HG02588 (cell line): ENCODE measurements at regions not wholly inside any gene's neighbourhood (a gene's known extent, or its start where the extent isn't known, plus 50 kb on each side); places are given as distances from the start of the nearest gene placed in this dataset.

ENCODE experiments used
- ATAC-seq: cut with Tn5 transposase; IDR thresholded peaks from one replicate; pipeline ENCODE4 v1.9.1; 2021; ENCODE audit warnings: mild to moderate bottlenecking, moderate library complexity; ENCODE audit not compliant: unreplicated experiment

DNA sequence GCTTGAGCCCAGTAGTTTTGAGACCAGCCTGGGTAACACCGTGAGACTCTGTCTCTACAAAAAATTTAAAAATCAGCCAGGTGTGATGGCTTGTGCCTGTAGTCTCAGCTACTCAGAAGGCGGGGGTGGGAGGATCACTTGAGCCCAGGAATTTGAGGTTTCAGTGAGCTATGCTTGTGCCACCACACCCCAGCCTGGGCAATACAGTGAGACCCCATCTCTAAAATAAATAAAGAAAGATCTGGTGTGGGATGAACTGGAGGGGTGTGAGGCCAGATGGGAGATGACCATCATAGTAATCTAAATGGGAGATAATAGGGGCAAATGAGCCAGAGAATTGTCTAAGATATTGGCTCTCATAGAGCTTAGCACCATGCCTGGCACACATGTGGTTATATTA is 60.1 kb upstream of the TRABD2B start:
- no peak for ATAC-seq

DNA sequence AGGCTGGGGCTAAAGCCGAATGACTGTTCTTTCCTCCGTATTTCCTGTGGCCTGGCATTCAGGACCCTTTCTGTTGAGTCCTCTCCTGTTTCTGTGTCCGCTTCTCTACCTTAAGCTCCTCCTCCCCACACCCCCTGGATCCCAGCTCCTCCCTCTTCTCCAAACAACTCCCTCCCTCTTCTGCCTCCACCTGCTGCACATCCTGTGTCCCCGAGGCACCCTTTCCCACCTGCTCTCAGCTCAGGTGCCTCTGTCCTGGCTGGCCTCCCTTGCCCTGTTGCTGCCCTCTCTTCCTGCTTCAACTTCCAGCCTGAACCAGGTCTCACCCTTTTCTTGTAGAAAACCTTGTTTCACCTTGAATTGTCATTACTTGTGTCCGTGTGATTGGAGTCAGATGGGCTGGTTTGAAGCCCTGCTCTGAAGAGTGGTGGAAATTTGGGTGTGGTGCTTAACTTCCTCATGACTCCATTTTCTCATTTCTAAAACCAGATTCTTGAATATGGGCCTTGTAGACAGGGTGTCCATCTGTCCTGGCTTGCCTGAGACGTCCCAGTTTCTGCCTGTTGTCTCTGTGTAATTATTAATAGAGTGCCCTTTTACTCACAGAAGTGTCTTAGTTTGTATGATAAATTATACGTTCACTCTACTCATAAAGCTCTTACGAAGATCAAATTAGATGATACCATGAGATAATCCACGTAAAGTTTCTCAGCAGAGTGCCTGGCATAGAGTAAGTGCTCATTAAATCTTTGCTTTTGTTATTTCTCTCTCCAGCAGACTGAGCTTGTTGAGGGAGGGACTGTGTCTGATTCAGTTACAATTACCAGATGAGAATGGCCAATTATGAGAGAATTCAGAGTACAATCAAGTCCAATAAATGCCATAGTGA is 58.9 kb upstream of the TRABD2B start:
- ATAC-seq = no peak

DNA sequence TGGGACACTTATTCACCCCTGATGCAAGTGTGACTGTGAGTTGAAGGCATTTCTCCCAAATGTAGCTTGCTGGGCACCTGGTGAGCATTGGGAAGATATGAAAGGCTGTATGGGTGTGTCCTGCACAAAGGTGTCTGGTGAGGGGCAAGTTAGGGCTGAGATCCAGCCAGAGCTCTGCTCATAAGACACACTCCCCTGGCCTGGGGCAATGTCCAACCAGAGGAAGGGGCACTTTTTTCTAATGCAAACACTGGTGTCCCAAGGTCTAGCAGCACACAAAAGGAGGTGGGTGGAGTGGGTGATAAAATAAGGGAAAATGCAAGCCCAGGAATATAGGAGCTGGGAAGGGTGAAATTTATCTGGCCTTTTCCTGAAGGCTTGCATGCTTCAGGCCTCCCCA is 57.0 kb upstream of the TRABD2B start:
- ATAC-seq = no peak

DNA sequence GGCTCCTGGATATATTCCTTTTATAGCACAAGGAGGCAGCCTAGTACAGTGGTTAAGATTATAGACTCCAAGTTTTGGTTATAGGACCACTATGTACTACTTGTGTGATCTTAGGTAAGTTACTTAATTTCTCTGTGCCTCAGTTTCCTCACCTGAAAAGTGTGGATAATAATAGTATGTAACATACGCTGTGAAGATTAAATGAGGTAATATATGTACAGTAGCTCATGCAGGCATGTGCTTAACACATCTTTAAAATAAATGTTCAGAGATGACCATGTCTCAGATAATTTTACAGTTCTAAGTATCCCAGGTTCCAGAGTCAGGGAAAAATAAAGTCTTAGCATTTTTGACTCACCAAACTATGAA is 55.7 kb upstream of the TRABD2B start:
- no peak for ATAC-seq

DNA sequence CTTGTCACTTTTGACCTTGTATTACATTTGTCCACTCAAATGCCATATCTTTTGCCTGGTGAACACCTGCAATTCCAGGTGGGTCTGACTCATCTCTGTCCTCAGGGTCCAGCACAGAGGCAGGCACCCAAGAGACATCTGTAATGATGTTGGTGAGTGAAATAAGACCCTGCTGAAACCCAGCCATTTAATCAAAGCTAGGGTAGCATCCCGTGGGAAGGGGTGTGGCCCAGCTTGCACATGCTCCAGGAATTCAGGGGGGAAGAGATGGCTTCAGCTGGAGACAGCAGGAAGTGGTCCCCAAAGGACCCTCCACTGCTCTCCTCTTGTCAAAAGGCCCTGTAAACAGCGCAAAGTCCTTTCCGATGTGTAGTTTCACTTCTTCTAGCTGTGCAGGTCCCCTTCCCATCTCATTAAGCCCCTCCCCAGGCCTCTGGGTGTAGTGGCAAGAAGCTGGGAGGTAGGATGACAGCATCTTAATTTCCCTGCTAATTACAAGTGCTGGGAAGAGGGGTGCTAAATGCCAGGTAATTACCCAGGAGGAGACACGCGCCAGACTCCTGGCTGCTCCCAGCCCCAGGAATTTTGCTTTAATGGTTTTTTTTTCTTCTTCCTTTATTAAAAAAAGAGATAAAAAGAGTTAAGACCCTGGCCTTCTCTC is 54.4 kb upstream of the TRABD2B start:
- no peak for ATAC-seq

DNA sequence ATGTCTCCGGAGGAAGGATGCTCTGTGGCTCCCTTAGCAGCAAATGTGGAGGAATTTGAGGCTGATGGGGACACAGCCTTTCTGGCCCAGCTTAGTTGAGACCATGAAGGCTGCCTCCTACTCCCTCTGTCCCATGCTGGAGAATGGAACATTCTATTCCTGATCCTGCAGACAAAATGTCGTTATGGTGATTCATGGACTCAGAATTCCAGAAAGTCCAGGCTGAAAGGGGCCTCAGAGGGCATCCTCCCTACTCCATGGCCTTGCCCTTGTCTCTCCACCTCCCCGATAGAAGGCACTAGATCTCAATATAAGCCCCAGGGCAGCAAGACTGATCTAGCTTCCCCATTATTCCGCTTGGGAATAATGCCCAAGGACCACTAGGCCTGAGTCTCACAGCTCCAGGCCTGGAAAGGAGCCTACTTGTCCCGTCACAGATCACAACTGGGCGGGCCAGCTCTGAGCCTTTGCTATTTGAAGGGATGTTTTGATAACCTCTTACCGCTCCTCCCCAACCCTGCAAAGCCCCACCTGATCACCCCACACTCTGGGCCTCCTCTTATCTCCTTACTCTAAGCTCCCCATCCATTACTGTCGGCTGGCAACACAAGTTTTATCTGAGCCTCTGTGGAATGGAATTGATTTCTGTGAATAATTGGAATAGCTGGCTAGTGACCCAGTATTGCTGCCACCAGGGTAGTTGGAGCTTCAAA is 52.8 kb upstream of the TRABD2B start:
- ATAC-seq = no peak

GRCh38 chr1:48048980-48049379 is 51.8 kb upstream of the TRABD2B start:
- ATAC-seq = no peak

DNA sequence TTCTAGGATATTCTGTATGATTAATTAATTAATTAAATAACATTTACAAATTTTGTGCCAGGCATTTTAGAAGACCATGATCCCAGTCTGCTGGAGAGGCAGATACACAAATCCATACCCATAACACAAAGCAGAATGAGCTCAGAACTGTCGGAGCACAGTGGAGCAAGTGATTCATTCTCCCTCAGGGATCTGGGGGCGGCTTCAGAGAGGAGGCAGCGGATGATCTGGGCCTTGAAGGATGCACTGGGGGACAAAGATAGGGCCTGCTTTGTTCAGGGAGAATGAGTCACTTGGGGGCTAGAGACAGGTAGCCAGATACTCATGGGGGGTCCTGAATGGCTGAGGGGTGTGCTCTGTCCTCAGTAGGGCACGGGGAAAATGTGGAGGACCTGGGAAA is 50.9 kb upstream of the TRABD2B start:
- no peak for ATAC-seq

GRCh38 chr1:48047116-48047515 is 49.9 kb upstream of the TRABD2B start:
- ATAC-seq = no peak
